Dedifferentiated amniotic fluid mesenchymal stem cell (primary cell): ENCODE measurements at regions not wholly inside any gene's neighbourhood (a gene's known extent, or its start where the extent isn't known, plus 50 kb on each side); places are given as distances from the start of the nearest gene placed in this dataset.
"Not testable (repeated sequence)": the region's sequence is repeated elsewhere in the genome, so short reads cannot be mapped to it uniquely, and the experiment has no call there.

Experiments
- DNase-seq: peaks from one replicate; pipeline ENCODE4 v3.0.0-alpha.2; 2016; ENCODE audit errors: extremely low spot score

DNA sequence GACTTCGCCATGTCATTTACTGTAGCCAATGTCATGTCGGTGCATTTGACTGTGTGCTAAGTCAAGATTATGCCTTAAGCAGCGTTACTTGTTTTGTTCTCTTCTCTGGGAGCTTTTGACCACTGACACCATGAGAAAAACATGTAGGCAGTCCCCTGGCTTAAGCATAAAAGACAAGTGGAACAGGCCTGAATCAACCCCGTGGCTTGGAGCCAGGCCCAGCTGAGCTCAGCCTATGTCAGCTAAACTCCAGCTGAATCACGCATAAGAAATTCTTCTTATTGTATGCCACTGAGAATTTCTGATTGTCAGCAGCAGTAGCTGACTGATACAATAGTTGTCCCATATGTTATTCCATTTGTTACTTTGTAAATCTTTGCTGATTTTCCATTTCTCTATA lies 261.9 kb downstream of the CBLL2 start:
- DNase-seq: peak; percentile 31

GRCh38 chrX:22536746-22537304 lies 264.1 kb downstream of the CBLL2 start:
- no peak for DNase-seq

- no peak for DNase-seq
These were observed 265.9 kb downstream of the CBLL2 start for GRCh38 chrX:22538580-22538979.

DNA sequence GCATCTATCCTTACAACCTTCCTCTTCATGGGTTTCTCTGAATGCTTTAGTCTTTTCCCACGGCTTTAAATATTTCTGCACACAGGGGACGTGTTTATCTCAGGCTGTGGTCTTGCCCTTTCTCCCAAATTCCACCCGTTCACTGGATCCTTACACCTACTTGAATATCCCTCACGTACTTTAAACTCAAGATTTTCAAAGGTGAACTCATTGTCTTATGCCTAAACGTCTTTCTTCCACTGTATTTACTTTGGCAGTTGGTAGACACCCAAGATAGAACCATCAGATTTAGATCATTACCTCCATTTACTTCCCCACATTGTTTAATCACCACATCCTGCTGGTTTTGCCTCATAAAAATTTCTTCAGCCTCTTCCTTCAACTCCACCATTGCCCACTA lies 269.2 kb downstream of the CBLL2 start:
- DNase-seq: no peak

DNA sequence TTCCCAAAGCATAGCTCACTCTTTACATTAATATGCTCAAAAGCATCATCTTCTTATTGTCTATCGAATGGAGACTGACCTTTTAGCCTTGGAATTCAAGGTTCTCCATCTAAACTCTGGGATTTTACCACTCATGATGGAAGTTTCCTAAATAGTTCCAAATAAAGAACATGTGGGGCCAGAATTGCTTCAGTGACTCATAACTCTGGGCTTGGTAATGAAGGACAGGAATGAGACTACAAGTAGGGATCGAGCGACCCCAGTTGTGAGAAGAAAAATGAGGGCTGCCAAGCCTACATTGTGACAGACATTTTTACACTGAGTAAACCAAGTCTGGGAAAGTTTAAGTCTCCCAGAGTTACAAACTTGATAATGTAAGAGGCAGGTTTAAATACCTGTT lies 269.9 kb downstream of the CBLL2 start:
- no peak for DNase-seq

- DNase-seq: no peak
These were observed 286.8 kb downstream of the CBLL2 start for GRCh38 chrX:22559506-22559905.

- no peak for DNase-seq
These were observed 302.6 kb downstream of the CBLL2 start for GRCh38 chrX:22575161-22575845.

GRCh38 chrX:22577181-22577580 lies 304.5 kb downstream of the CBLL2 start:
- DNase-seq: peak; percentile 42

- DNase-seq: no peak
These were observed 313.1 kb downstream of the CBLL2 start for GRCh38 chrX:22585831-22586230.

- no peak for DNase-seq
These were observed 317.1 kb downstream of the CBLL2 start for GRCh38 chrX:22589845-22590244.

GRCh38 chrX:22594766-22595165 lies 322.1 kb downstream of the CBLL2 start:
- no peak for DNase-seq

DNA sequence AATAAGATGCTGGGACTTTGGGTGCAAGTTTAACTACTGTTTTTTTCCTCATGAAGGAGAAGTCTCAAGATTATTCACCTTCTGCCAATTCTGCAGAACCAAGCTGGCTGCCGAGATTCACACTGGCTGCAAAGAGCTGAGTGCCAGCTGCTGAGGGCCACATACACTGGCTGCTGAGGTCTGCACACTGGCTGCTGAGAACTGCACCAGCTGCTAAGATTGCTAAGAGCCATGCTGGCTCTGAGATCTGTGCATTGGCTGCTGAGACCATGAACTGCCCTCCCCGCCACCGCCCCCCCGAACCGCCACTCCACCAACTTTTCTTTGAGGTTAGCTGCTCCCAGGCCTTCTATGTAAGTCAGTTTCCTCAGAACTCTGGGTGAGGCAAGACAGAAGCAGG lies 330.3 kb downstream of the CBLL2 start:
- DNase-seq: no peak

DNA sequence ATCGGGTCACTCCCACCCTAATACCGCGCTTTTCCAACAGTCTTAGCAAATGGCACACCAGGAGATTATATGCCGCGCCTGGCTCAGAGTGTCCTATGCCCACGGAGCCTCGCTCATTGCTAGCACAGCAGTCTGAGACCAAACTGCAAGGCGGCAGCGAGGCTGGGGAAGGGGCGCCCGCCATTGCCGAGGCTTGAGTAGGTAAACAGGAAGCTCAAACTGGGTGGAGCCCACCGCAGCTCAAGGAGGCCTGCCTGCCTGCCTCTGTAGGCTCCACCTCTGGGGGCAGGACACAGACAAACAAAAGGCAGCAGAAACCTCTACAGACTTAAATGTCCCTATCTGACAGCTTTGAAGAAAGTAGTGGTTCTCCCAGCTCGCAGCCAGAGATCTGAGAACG lies 336.7 kb downstream of the CBLL2 start:
- not testable (repeated sequence) for DNase-seq

GRCh38 chrX:22616867-22617266 lies 344.2 kb downstream of the CBLL2 start:
- no peak for DNase-seq

DNA sequence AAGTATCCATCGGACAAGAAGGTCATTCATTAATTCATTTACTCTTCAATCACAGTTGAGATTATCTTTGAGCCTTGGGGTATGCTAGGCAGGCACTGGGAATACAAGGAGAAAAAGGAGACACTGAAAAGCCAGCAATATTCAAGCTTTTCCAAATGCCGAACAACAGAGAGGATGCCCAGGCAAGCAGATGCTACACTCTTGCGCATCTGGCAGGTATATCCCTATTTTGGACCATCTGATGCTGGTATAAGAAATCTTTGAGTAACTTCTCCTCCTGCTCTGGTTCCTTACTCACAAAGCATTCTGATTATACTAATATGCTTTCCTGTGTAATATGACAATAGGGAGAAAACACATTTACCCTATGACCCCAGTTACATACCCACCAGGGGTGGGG lies 354.9 kb downstream of the CBLL2 start:
- DNase-seq: no peak

DNA sequence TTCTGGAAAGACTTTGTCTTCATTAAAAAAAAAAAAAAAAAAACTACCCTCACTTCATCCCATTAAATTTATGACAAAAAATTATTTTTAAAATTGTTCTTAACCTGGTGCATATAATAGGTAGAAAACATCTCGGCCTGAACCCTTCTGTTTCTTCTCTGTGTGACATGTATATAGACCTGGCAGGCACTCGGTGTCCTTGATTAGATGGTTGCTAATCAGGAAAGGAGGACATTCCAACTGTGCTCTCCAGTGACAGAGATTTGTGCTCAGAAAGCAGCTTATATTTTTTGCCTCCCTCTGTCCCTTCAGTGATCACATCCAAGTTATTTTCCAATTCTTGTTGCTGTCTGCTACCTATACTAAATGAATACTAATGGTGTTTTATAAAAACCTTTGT lies 355.6 kb downstream of the CBLL2 start:
- no peak for DNase-seq

DNA sequence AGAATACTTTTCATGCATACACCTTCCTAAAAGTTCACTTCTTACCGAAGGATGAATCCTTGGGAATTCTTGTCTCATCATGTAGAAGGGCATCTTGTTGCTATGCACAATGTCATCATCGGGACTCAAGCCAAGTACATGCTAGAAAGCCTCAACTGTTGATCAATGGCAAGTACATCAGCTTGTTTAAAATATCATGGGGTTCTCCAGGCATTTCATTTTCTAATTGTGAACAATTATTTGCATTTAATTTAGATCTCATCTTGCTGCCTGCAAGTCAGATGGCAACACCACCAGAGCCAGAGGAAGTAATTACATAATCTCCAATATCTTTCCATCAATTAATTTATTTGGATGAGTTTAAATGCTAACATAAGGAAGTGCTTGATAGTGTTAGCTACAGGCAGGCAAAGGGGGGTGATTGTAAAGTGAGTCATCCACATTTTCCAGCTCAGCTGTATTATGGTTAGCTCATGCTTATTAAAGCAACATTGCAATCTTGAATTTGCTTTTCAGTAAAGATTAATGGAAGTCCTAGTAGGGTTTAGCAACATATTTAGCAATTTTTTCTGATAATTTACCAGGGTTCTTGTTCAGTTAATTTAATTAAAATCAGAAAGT lies 356.5 kb downstream of the CBLL2 start:
- peak; percentile 49 for DNase-seq

- DNase-seq: peak; percentile 37
These were observed 361.4 kb downstream of the CBLL2 start for GRCh38 chrX:22634083-22634482.

DNA sequence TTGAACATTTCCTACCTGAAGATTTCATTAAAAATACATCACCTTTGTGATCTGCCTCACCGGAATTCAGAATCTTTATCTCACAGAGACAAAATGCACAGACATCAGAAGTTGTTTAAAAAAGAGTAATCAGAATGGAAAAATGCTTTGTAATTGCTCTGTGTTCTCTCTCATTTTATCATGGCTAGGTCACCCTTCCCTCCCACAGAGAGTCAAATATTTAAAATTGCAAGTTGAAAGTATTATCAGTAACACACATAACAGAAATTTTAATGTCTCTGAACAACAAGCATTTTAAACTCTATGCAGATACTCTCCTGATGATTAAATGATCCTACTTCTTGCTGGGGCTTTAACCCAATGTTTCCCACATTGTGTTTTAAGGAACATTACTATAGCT lies 362.0 kb downstream of the CBLL2 start:
- DNase-seq: no peak

DNA sequence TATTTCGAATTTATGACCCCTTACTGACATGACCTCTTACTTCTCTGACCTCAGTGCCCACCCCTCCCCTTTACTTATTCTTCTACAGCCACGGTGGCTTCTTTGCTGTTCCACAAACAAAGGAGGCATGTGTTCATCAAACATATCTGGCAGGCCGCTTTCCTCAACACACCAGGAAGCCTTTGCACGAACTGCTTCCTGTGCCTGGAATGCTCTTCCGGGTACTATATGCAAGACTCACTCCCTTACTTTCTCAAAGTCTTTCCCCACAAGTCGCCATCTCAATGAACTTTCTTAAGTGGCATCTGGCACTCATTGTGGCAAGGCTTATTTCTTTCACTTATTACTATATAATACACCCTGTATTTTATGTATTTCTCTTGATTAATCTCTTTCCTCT lies 351.5 kb upstream of the DDX53 start:
- no peak for DNase-seq

DNA sequence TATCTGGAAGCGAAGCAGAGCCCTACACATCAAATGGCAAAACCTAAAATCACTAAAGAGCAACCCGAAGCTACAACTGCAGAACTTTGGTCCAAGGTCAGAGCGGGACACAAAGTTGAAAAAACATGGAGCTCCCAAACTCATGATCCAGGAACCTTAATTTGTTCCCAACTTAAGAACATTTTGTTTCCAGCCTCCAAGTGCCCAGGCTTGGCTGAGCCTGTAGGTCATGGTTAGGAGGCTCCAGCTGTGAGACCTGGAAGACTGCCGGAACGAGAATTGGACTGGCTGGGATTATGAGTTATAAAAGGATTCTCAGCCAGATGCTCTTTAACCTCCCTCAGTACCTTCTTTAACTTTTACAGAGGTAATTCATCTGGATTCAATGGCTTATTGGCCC lies 349.1 kb upstream of the DDX53 start:
- no peak for DNase-seq

DNA sequence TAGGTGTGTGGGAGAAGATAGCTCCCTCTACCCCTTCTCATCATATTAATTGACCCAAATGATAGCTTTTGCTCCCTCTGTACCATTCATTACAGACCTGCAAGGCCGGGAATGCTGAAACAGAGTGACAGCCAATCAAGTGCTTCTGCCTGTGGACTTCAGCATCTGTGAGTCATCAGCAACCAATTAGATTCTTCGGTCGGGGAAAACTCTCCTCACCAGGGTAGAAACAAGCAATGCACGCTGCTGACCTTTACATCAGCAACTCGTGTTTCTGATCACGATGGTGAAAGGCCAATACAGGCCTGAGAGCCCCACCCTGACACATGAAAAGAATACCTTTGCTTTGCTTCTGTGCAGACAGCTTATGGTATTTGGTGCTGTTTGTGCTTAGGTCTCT lies 347.2 kb upstream of the DDX53 start:
- no peak for DNase-seq

GRCh38 chrX:22660756-22661155 lies 339.0 kb upstream of the DDX53 start:
- no peak for DNase-seq

DNA sequence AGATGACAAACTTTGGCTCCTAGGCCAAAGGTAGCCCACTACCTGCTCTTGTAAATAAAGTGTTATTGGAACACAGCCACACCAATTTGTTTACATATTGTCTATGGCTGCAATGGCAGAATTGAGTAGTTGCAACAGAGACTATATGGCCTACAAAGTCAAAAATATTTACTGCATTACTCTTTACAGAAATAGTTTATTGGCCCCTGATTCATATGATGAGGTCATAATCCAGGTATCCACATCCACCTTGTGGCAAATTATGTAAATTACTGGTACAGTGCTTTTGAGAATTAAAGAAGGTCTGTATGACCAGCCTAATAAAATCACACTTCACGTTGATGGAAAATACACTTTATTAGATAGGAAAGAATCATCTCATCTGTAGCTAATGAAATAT lies 337.0 kb upstream of the DDX53 start:
- DNase-seq: no peak
